ENCODE measurements at regions not wholly inside any gene's neighbourhood (a gene's known extent, or its start where the extent isn't known, plus 50 kb on each side); places are given as distances from the start of the nearest gene placed in this dataset.

GRCh38 chr12:107560899-107561285, 124.7 kb upstream of the PWP1 start:
- H2BK15ac ChIP-seq (ENCODE audit: low read depth, low read length), result no peak overlapping the region
- peaks cover 11 to 12% of the 10 kb centered on the region in 2 experiments for H3K4me1 Mint-ChIP-seq
- no peak overlapping the region for H4K5ac ChIP-seq (ENCODE audit: insufficient read length, low read depth, low read length)
- no peak overlapping the region for H3K27ac Mint-ChIP-seq
- no peak overlapping the region for H3K18ac ChIP-seq (ENCODE audit: insufficient read length, low read depth, low read length)
- no peak overlapping the region for H3K23ac ChIP-seq (ENCODE audit: insufficient read length, low read depth, low read length)
- H4K91ac ChIP-seq (ENCODE audit: insufficient read length, low read depth, low read length), result no peak overlapping the region
- no peaks in the 10 kb centered on the region; the same call in 1 of the 2 replicates for H3K27me3 Mint-ChIP-seq (ENCODE audit: low read depth)
- WGBS (ENCODE audit: extremely low coverage, insufficient read length, low lambda C conversion rate), result no CpG with 5 or more reads among the region's 4 CpGs
- H3K9ac ChIP-seq (ENCODE audit: extremely low read depth, insufficient read length, low read length), result no peak overlapping the region
- no peak overlapping the region for H2BK20ac ChIP-seq (ENCODE audit: low read depth, low read length, poor library complexity, severe bottlenecking)
- peaks cover 0 to 3% (median 0%) of the 10 kb centered on the region in 3 experiments; a peak in 1 of 7 replicates for H3K36me3 Mint-ChIP-seq (ENCODE audit: insufficient read depth in 1 of 3, low read depth in 3 of 3)
- H3K9me3 Mint-ChIP-seq, result peaks cover 2 to 3% of the 10 kb centered on the region in 2 experiments; a peak in 3 of 5 replicates
- no peak overlapping the region for H3K14ac ChIP-seq (ENCODE audit: insufficient read depth, low read length)
- no peak overlapping the region for H3K56ac ChIP-seq (ENCODE audit: insufficient read length, low read depth, low read length)
- no peaks in the 10 kb centered on the region for H3K79me2 ChIP-seq (ENCODE audit: insufficient read depth, low read length)
- H3K4me2 ChIP-seq (ENCODE audit: insufficient read depth, insufficient read length, low read length), result no peak overlapping the region
- no peaks in the 10 kb centered on the region for H3K27me3 ChIP-seq (ENCODE audit: insufficient read depth, low read length)
- no peak overlapping the region for H2AK5ac ChIP-seq (ENCODE audit: insufficient read length, low read length)
- H3K4me3 Mint-ChIP-seq, result no peak overlapping the region
- H3K4me1 ChIP-seq (ENCODE audit: insufficient read depth, low read length), result peaks cover 7% of the 10 kb centered on the region
- H4K8ac ChIP-seq (replicated peaks; ENCODE audit: insufficient read length, low read depth, low read length), result no peak overlapping the region
- no peaks in the 10 kb centered on the region for H3K23me2 ChIP-seq (ENCODE audit: insufficient read length, low read depth, low read length, poor library complexity, severe bottlenecking)
- H2BK12ac ChIP-seq (ENCODE audit: insufficient read length, low read depth, low read length), result no peak overlapping the region
- H3K9me3 ChIP-seq (ENCODE audit: control insufficient read depth, low read depth, low read length), result no peaks in the 10 kb centered on the region
- H3K27ac ChIP-seq (ENCODE audit: insufficient read length, low read depth, low read length), result no peak overlapping the region
- H2BK5ac ChIP-seq (ENCODE audit: insufficient read length, low read length), result no peak overlapping the region
- H3K4ac ChIP-seq (ENCODE audit: low read depth, low read length), result no peak overlapping the region
- no peaks in the 10 kb centered on the region for H4K20me1 ChIP-seq (ENCODE audit: control insufficient read depth, insufficient read depth, insufficient read length)
- no peak overlapping the region for H3T11ph ChIP-seq (ENCODE audit: low read length)
- H2AFZ ChIP-seq (ENCODE audit: low read length), result no peak overlapping the region
- TF ChIP-seq CTCF (conservative IDR thresholded peaks at IDR 0.05), result no peak
- no peak overlapping the region for H2BK120ac ChIP-seq (ENCODE audit: low read depth, low read length, poor library complexity, severe bottlenecking)
- no peaks in the 10 kb centered on the region for H3K79me1 ChIP-seq (ENCODE audit: insufficient read depth, low read depth, low read length, poor library complexity, severe bottlenecking)
- DNase-seq, result no peak

All from H9 (cell line).